ENCODE measurements at regions not wholly inside any gene's neighbourhood (a gene's known extent, or its start where the extent isn't known, plus 50 kb on each side); places are given as distances from the start of the nearest gene placed in this dataset.

DNA sequence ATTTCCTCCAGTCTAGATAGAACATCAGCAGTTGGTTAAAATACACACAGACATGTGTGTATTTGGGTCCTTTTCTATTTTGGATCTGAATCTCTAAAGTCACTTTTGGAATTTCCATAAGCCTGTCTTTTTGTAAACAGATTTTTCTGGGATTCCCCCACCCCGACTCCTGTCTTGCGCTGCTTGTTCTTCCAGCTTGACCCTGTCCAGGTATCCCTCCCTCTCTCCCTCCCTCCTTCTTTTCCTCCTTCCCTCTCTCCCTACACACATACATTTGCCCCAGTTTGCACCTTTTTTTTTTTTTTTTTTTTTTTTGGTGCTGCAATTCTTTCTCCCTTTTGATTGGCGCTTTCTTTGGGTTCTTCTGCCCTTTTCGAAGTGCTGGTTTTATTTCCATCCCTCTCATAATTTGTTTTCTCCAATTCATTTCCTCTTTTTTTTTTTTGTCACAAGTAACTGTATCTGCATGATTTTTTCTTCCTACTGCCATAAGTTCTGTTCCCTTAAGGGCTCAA is 114.8 kb upstream of the SERTAD2 start:
- H3K4me1 ChIP-seq (ENCODE audit: control insufficient read depth in 2 of 2, insufficient read depth in 1 of 2, low read depth in 1 of 2, low read length in 2 of 2), result peaks cover 2 to 8% of the 10 kb centered on the region in 2 donors
- no peak for DNase-seq (ENCODE audit: low spot score)
- no peak overlapping the region for H4K8ac ChIP-seq (ENCODE audit: low read depth, low read length)
- no peak overlapping the region for H2BK15ac ChIP-seq (ENCODE audit: low read length)
- H3K18ac ChIP-seq (ENCODE audit: low read length), result peak overlapping the region; percentile 100
- H2AFZ ChIP-seq (ENCODE audit: low read length), result peak overlapping the region; percentile 97
- H3K79me1 ChIP-seq (ENCODE audit: low read depth, low read length), result no peaks in the 10 kb centered on the region
- H3K9me3 ChIP-seq (replicated peaks in 1 of 2; ENCODE audit: control insufficient read depth in 2 of 2, insufficient read depth in 1 of 2, low read depth in 1 of 2, low read length in 2 of 2), result no peaks in the 10 kb centered on the region
- no peak overlapping the region for H3K9ac ChIP-seq (ENCODE audit: low read depth, low read length, poor library complexity)
- H3K27ac ChIP-seq (replicated peaks; ENCODE audit: low read length), result peak overlapping the region; percentile 87
- no peak overlapping the region for H3K23ac ChIP-seq (ENCODE audit: low read depth, low read length, poor library complexity)
- peak overlapping the region; percentile 85 for H2BK5ac ChIP-seq (ENCODE audit: low read length)
- no CpG with 5 or more reads among the region's 4 CpGs for WGBS, 2 donors (ENCODE audit: extremely low coverage in 2 of 2, insufficient read length in 2 of 2, insufficient replicate concordance in 1 of 2)
- H3K27me3 ChIP-seq (ENCODE audit: control insufficient read depth in 3 of 3, insufficient read depth in 3 of 3, low read depth in 1 of 3, low read length in 3 of 3), result peaks cover 0 to 21% (median 2%) of the 10 kb centered on the region in 3 experiments
- peak overlapping the region; percentile 71 for H3K4me2 ChIP-seq (ENCODE audit: insufficient read depth, low read length, poor library complexity, severe bottlenecking)
- H4K91ac ChIP-seq (ENCODE audit: low read depth, low read length, poor library complexity), result no peak overlapping the region
- no peak overlapping the region for H2AK5ac ChIP-seq (ENCODE audit: low read depth, low read length)
- H3K14ac ChIP-seq (ENCODE audit: low read length), result no peak overlapping the region
- H2BK12ac ChIP-seq (ENCODE audit: low read length), result no peak overlapping the region
- no peak overlapping the region for H3K4ac ChIP-seq (ENCODE audit: low read length)
- H3K36me3 ChIP-seq (replicated peaks in 1 of 2; ENCODE audit: control insufficient read depth in 2 of 2, insufficient read depth in 2 of 2, low read length in 2 of 2), result no peaks in the 10 kb centered on the region
- peak overlapping the region in 1 of 2 donors; percentile 55 for H3K4me3 ChIP-seq (ENCODE audit: low read length in 2 of 2)
- no peak overlapping the region for H2BK120ac ChIP-seq (ENCODE audit: low read depth, low read length)

DNA sequence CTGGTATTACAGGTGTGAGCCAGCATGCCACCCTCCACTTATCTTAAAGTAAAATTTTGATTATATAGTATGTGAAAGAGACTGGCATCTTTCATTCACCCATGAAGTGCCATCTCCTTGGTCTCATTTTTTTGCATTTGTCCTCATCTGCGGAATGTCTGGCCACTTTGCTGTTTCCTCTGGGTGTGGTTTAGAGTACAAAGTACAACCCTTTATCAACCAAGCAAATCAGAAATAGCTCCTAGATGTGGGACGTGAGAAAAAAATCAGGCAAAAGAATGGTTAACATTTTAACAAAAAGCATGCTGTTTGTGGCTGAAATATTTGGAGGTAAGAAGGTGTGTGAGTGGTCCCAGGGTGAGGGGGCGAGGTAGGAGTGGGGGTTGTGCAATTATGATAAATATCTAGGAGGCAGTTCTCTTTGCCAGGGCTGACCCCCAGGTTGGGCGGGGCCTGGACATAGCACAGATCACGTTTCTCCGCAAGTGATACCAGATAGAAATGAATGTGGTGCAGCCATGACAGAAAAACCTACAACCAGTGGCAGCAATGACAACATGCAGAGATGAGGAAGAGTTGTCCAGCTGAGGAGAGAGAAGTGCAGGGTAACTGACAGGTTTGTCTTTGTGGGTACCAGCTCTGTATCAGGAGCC is 115.8 kb upstream of the SERTAD2 start:
- Histone ChIP-seq H3K27me3 (ENCODE audit: control insufficient read depth in 3 of 3, insufficient read depth in 3 of 3, low read depth in 1 of 3, low read length in 3 of 3) (peaks cover 0 to 21% (median 2%) of the 10 kb centered on the region in 3 experiments), H3K4me1 (ENCODE audit: control insufficient read depth in 2 of 2, insufficient read depth in 1 of 2, low read depth in 1 of 2, low read length in 2 of 2) (peaks cover 2 to 8% of the 10 kb centered on the region in 2 donors), H3K14ac (ENCODE audit: low read length) (no peak overlapping the region), H2BK5ac (ENCODE audit: low read length) (no peak overlapping the region), H3K4me3 (ENCODE audit: low read length in 2 of 2) (no peak overlapping the region), H3K4ac (ENCODE audit: low read length) (no peak overlapping the region), H4K91ac (ENCODE audit: low read depth, low read length, poor library complexity) (no peak overlapping the region), H3K23ac (ENCODE audit: low read depth, low read length, poor library complexity) (no peak overlapping the region), H3K4me2 (ENCODE audit: insufficient read depth, low read length, poor library complexity, severe bottlenecking) (no peak overlapping the region), H2AFZ (ENCODE audit: low read length) (no peak overlapping the region), H2BK12ac (ENCODE audit: low read length) (no peak overlapping the region), H3K9me3 (replicated peaks in 1 of 2; ENCODE audit: control insufficient read depth in 2 of 2, insufficient read depth in 1 of 2, low read depth in 1 of 2, low read length in 2 of 2) (no peaks in the 10 kb centered on the region), H3K18ac (ENCODE audit: low read length) (no peak overlapping the region), H4K8ac (ENCODE audit: low read depth, low read length) (no peak overlapping the region), H3K9ac (ENCODE audit: low read depth, low read length, poor library complexity) (no peak overlapping the region), H3K79me1 (ENCODE audit: low read depth, low read length) (no peaks in the 10 kb centered on the region), H3K27ac (replicated peaks; ENCODE audit: low read length) (no peak overlapping the region), H2BK15ac (ENCODE audit: low read length) (no peak overlapping the region), H2AK5ac (ENCODE audit: low read depth, low read length) (no peak overlapping the region), H3K36me3 (replicated peaks in 1 of 2; ENCODE audit: control insufficient read depth in 2 of 2, insufficient read depth in 2 of 2, low read length in 2 of 2) (no peaks in the 10 kb centered on the region), H2BK120ac (ENCODE audit: low read depth, low read length) (no peak overlapping the region)
- no peak for DNase-seq (ENCODE audit: low spot score)
- 100% methylated on average over 1 of the region's 6 CpGs; no CpG with 5 or more reads in 1 of the 2 donors for WGBS, 2 donors (ENCODE audit: extremely low coverage in 2 of 2, insufficient read length in 2 of 2, insufficient replicate concordance in 1 of 2)

DNA sequence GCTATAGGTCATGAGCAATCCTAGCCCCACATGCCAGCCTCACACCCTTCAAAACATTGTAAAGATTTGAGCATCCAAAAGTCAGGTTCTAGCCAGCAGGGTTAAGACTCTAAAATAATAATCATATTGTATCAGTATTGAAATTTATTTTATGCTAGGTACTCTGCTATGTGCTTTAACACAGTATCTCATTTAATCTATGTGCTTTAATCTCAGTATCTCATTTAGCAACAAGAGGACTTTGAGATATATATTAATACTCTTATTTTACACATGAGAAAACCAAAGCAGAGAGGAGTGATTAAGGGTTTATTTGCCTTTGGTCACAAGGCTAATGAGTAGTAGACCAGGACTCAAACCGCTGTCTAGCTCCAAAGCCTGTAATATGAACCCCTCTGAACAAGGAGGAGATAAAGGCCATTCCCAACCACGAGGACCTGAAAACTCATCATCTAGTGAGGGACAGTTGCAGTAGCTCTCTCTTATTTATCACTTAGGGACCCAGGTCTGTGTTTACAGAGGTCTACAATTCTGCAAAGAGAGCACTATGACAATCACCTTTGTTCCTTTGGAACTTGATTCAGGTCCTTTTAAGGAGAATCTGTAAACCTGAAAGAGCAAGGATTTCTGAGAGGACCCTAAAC is 116.5 kb upstream of the SERTAD2 start:
- no peak overlapping the region for H3K4ac ChIP-seq (ENCODE audit: low read length)
- no peak overlapping the region for H2AK5ac ChIP-seq (ENCODE audit: low read depth, low read length)
- no peak overlapping the region for H3K4me3 ChIP-seq (ENCODE audit: low read length in 2 of 2)
- no peak overlapping the region for H4K8ac ChIP-seq (ENCODE audit: low read depth, low read length)
- H3K4me2 ChIP-seq (ENCODE audit: insufficient read depth, low read length, poor library complexity, severe bottlenecking), result no peak overlapping the region
- no peak for DNase-seq (ENCODE audit: low spot score)
- H3K4me1 ChIP-seq (ENCODE audit: control insufficient read depth in 2 of 2, insufficient read depth in 1 of 2, low read depth in 1 of 2, low read length in 2 of 2), result peaks cover 2 to 8% of the 10 kb centered on the region in 2 donors
- H3K79me1 ChIP-seq (ENCODE audit: low read depth, low read length), result no peaks in the 10 kb centered on the region
- H2BK120ac ChIP-seq (ENCODE audit: low read depth, low read length), result peak overlapping the region; percentile 61
- H3K18ac ChIP-seq (ENCODE audit: low read length), result no peak overlapping the region
- no peak overlapping the region for H4K91ac ChIP-seq (ENCODE audit: low read depth, low read length, poor library complexity)
- H2AFZ ChIP-seq (ENCODE audit: low read length), result no peak overlapping the region
- no CpG with 5 or more reads among the region's 2 CpGs for WGBS, 2 donors (ENCODE audit: extremely low coverage in 2 of 2, insufficient read length in 2 of 2, insufficient replicate concordance in 1 of 2)
- H2BK12ac ChIP-seq (ENCODE audit: low read length), result no peak overlapping the region
- H2BK15ac ChIP-seq (ENCODE audit: low read length), result no peak overlapping the region
- no peaks in the 10 kb centered on the region for H3K9me3 ChIP-seq (replicated peaks in 1 of 2; ENCODE audit: control insufficient read depth in 2 of 2, insufficient read depth in 1 of 2, low read depth in 1 of 2, low read length in 2 of 2)
- no peak overlapping the region for H3K14ac ChIP-seq (ENCODE audit: low read length)
- H3K23ac ChIP-seq (ENCODE audit: low read depth, low read length, poor library complexity), result no peak overlapping the region
- H3K27me3 ChIP-seq (ENCODE audit: control insufficient read depth in 3 of 3, insufficient read depth in 3 of 3, low read depth in 1 of 3, low read length in 3 of 3), result peaks cover 0 to 21% (median 2%) of the 10 kb centered on the region in 3 experiments
- no peak overlapping the region for H3K27ac ChIP-seq (replicated peaks; ENCODE audit: low read length)
- no peak overlapping the region for H3K9ac ChIP-seq (ENCODE audit: low read depth, low read length, poor library complexity)
- no peak overlapping the region for H2BK5ac ChIP-seq (ENCODE audit: low read length)
- no peaks in the 10 kb centered on the region for H3K36me3 ChIP-seq (replicated peaks in 1 of 2; ENCODE audit: control insufficient read depth in 2 of 2, insufficient read depth in 2 of 2, low read length in 2 of 2)

DNA sequence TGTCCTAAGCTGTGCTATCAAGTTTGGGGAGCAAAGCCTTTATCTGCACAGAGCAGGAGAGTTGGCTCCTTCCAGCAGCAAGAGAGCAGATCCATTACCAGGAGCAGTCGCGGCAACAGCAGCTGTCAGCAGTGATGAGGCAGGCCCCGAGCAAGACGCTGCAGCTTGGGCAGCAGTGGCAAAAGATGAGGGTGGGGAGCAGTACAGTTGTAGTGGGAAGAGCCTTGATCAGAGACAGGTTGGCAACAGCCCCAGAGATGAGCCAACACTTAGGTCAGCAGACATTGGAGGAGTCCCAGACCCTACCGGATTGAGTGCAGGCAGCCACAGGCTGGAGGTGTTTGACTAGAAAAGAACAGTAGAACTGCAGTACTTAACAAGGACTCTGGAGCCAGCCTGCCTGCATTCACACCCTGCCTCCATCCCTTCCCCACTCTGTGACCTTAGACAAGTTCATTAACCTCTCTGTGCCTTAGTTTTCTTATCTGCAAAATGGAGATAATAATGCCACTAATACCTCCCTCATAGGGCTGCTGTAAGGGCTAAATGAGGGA is 117.1 kb upstream of the SERTAD2 start:
- H3K18ac ChIP-seq (ENCODE audit: low read length), result peak overlapping the region; percentile 17
- no peaks in the 10 kb centered on the region for H3K9me3 ChIP-seq (replicated peaks in 1 of 2; ENCODE audit: control insufficient read depth in 2 of 2, insufficient read depth in 1 of 2, low read depth in 1 of 2, low read length in 2 of 2)
- no peak overlapping the region for H3K9ac ChIP-seq (ENCODE audit: low read depth, low read length, poor library complexity)
- H2BK15ac ChIP-seq (ENCODE audit: low read length), result no peak overlapping the region
- no peak overlapping the region for H3K4ac ChIP-seq (ENCODE audit: low read length)
- peaks cover 0 to 21% (median 2%) of the 10 kb centered on the region in 3 experiments for H3K27me3 ChIP-seq (ENCODE audit: control insufficient read depth in 3 of 3, insufficient read depth in 3 of 3, low read depth in 1 of 3, low read length in 3 of 3)
- no peak overlapping the region for H2BK12ac ChIP-seq (ENCODE audit: low read length)
- no peak overlapping the region for H4K8ac ChIP-seq (ENCODE audit: low read depth, low read length)
- WGBS, 2 donors (ENCODE audit: extremely low coverage in 2 of 2, insufficient read length in 2 of 2, insufficient replicate concordance in 1 of 2), result no CpG with 5 or more reads among the region's 5 CpGs
- no peak overlapping the region for H3K14ac ChIP-seq (ENCODE audit: low read length)
- H2BK5ac ChIP-seq (ENCODE audit: low read length), result no peak overlapping the region
- H3K36me3 ChIP-seq (replicated peaks in 1 of 2; ENCODE audit: control insufficient read depth in 2 of 2, insufficient read depth in 2 of 2, low read length in 2 of 2), result no peaks in the 10 kb centered on the region
- H2AFZ ChIP-seq (ENCODE audit: low read length), result no peak overlapping the region
- H3K27ac ChIP-seq (replicated peaks; ENCODE audit: low read length), result no peak overlapping the region
- H3K4me3 ChIP-seq (ENCODE audit: low read length in 2 of 2), result no peak overlapping the region
- H4K91ac ChIP-seq (ENCODE audit: low read depth, low read length, poor library complexity), result no peak overlapping the region
- no peak overlapping the region for H3K23ac ChIP-seq (ENCODE audit: low read depth, low read length, poor library complexity)
- no peaks in the 10 kb centered on the region for H3K79me1 ChIP-seq (ENCODE audit: low read depth, low read length)
- no peak overlapping the region for H3K4me2 ChIP-seq (ENCODE audit: insufficient read depth, low read length, poor library complexity, severe bottlenecking)
- no peak for DNase-seq (ENCODE audit: low spot score)
- H2AK5ac ChIP-seq (ENCODE audit: low read depth, low read length), result no peak overlapping the region
- peaks cover 2 to 8% of the 10 kb centered on the region in 2 donors for H3K4me1 ChIP-seq (ENCODE audit: control insufficient read depth in 2 of 2, insufficient read depth in 1 of 2, low read depth in 1 of 2, low read length in 2 of 2)
- peak overlapping the region; percentile 61 for H2BK120ac ChIP-seq (ENCODE audit: low read depth, low read length)
